Activated CD4-positive, alpha-beta T cell treated with anti-CD3 and anti-CD28 coated beads for 24 hours (primary cell): ENCODE measurements at regions not wholly inside any gene's neighbourhood (a gene's known extent, or its start where the extent isn't known, plus 50 kb on each side); places are given as distances from the start of the nearest gene placed in this dataset.
"Not testable (repeated sequence)": the region's sequence is repeated elsewhere in the genome, so short reads cannot be mapped to it uniquely, and the experiment has no call there.

ENCODE experiments used
- DNase-seq, 2 donors: peaks; one replicate each; pipeline ENCODE4 v3.0.0-alpha.2; 2020; ENCODE audit warnings: low read depth in 2 of 2

DNA sequence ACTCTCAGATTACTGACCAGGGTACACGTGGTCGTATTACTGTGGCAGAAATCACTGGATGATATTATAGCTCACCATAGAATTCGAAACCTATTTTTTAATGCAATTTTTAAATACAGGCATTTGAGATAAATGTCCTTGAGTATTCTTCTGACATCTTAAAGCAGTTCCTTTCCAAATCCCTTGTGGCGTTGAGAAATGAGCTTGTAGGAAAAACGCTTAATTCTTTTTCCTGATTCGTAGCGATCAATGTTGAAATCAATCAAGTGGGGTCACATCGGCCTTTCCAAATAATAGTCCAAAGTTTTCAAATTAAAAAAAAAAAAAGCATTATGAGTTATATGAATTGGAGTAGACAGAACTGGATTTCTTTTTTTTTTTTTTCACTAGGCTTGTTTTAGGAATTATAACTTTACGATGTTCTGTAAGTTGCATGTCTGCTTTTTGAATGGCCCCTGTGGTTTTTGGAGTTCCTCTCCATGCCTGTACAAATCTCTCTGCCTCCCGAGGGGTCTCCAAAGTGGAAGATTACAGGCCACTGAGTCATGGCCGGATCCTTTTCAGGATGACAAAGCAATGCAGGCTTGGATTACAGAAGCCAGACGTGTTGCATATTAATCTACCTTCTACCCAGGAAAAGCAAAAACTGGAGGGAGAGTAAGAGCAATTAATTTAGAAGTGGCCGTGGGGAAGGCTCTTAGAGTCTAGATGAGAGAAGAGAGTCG, 226.1 kb downstream of the SHOX start:
- no peak for DNase-seq

DNA sequence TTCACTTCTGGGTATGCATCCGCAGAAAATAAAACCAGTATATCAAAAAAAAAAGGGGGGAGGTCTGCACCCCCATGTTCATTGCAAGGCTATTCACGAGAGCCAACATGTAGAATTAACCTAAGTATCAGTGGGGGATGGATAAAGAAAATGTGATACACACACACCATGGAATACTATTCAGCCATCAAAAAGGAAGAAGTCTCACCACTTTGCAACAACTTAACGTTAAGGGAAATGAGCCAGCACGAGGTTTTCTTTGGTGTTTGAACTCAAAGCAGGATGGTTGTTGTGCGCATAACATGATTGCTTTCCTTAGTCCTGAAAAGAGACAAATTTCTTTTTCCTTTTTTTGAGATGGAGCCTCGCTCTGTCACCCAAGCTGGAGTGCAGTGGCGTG, 222.7 kb downstream of the SHOX start:
- DNase-seq, result no peak

DNA sequence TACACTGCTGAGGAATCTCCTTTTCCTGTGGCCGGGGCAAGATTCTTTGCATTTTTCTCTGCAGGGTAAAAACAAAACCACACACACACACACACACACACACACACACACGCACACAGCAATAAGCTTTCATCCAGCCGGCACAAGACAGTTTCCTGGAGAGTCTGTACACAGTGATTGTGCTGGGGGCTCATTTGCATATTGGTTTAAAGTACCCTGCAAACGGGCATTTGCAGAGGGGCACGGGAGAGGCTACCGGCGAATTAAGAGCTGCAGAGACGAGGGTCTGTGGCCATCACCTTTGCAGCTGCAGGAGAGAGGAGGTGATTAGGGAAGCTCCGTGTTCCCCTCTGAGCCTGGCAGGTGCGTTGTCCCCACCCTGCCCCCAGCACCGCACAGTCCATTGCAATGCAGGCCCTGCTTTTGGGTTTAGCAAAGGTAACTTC, 219.9 kb downstream of the SHOX start:
- DNase-seq, result no peak

DNA sequence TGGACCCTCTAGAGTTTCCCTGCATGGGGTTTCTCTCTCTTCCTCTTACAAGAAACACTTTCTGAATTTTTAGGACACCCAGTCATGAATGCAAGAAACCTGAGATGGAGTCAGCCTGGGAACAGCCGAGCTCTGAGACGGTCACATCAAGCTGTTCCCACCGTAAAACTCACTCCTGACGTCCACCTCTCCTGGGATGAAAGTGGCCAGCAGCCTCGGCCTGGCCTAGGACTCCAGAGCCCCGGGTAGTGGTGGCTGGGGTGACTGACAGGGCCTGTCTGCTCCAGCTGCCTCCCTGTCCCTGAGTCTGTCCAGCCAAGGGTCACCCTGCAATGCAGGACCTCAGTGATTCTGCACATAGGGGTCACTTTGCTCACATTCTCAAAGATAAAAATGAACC, 217.8 kb downstream of the SHOX start:
- no peak for DNase-seq

DNA sequence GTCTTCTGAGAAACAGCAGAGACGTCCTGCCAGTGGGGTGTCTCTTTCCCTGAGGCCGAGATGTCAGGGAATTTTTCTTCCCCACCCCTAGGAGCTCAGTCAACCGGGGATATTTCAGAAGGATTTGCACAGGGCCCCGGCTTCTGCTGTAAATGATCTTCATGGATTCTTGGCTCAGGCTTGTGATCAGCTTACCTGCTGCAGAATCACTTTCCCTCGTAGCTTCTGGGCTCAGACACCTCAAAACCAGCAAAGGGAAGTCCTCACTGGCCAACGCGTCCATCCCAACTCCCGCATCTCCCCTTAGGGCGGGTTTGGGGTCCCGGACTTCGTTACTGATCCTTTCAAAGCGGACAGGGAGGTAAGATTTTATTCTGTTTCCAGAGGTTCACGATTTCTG, 212.7 kb downstream of the SHOX start:
- DNase-seq, result no peak

DNA sequence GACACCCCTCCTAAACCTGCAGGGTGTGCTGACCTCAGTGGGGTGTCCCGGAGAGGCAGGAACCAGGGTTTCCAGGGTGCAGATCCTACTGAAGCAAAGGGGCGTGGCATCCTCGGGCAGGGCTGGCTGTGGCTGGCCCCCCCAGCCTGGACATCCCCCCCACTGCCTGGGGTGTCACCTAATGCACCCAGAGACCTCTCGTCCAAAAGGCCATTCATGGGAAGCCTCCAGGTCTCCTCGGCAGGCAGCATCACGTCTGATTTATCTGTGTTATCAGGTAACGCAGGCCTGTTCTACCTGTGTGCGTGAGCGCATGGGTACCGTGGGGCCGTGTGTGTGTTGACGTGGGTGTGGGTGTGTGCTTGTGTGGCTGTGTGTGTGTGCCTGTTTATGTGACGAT, 210.0 kb downstream of the SHOX start:
- DNase-seq, result no peak

DNA sequence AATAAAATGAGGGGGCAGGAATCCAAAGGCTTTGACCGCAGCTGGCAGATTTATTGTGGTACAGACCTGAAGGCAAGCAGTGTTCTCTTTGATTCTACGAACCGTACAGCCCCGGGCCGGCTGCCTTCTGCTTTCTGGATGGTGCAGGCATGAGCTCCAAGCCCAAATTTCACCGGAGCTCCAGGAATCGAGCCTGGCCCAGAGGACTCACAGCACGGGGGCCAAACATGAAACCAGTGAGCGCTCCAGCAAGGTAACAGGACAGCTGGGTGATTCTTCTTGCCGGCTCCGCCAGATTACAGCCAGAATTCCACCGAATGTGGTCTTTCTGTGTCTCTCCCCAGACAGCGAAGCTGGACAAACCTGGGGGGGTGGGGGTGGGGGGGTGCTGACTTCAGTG, 208.1 kb downstream of the SHOX start:
- not testable (repeated sequence) for DNase-seq

DNA sequence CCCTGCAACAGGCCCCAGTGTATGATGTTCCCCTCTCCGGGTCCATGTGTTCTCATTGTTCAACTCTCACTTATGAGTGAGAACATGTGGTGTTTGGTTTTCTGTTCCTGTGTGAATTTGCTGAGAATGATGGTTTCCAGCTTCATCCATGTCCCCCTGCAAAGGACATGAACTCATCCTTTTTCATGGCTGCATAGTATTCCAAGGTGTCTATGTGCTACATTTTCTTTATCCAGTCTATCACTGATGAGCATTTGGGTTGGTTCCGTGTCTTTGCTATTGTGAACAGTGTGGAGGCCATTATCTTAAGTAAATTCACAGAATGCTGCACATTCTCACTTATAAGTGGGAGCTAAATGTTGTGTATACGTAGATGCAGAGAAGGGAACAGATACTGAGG, 205.3 kb downstream of the SHOX start:
- DNase-seq, result not testable (repeated sequence)

DNA sequence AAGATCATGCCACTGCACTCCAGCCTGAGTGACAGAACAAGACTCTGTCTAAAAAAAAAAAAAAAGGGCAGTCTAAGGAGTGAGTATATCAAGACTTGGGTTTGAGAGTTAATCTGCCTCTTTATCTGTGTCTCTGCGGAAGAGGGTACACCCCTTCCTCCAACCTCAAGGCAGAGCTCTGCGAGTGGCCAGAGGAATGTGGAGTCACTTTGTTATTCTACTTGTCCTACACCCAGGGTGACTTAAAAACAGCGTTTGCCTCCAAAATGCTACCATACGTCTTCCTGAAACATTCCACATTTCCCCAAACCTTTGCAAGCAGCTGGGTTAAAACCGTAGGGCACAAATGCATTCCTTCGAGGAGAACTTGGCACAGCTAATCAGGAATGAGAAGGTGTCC, 199.9 kb downstream of the SHOX start:
- no peak for DNase-seq

DNA sequence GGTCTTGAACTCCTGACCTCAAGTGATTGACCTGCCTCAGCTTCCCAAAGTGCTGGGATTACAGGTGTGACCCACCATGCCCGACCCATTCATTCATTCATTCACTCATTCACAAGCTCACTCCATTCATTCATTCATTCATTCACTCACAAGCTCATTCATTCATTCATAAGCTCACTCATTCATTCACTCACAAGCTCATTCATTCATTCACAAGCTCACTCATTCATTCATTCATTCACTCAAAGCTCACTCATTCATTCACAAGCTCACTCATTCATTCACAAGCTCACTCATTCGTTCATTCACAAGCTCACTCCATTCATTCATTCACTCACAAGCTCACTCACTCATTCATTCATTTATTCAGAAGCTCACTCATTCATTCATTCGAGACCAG, 198.6 kb downstream of the SHOX start:
- no peak for DNase-seq

DNA sequence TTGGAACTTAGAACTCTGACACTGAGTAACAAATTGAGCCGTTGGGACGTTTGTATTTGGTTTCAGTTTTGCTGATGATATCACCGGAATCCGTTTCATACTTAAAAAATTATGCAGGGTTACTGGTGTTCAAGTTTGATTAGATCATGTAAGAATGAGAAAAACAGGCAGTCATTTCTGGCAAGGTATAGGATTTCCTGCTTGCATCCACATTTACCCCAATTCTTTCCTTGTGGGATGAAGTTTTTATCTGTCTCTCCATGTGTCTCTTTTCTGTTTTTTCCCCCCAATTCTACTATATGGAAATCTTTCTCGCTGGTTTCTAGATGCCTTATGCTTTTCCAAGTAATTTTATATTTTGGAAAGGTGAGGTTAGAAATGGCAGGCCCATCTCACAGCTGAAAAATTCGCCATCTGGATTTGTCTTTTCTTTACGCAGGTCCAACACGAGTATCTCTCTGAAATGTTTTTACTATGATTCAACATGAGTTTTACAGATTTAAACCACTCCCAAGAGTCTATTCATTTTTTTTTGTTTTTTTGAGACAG, 197.9 kb downstream of the SHOX start:
- DNase-seq, result no peak

DNA sequence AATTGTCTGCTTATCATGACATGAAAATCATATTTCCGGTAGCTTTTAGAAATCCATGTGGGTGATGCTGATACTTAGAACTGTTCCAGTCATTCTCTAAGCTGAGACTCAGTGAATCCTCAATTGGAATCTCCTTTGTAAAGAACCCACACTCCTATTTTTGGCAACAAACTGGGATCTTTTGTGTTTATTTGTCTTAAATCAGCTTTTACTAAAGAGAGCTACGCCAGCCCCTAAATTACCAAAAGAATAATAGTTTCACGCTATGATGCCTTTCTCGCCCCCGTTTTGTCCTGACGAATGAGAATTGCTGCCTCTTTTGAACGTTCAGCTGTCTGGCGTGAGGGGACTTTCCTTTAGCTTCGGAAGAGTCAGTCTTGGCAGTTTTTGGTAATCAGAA, 195.9 kb downstream of the SHOX start:
- no peak for DNase-seq

DNA sequence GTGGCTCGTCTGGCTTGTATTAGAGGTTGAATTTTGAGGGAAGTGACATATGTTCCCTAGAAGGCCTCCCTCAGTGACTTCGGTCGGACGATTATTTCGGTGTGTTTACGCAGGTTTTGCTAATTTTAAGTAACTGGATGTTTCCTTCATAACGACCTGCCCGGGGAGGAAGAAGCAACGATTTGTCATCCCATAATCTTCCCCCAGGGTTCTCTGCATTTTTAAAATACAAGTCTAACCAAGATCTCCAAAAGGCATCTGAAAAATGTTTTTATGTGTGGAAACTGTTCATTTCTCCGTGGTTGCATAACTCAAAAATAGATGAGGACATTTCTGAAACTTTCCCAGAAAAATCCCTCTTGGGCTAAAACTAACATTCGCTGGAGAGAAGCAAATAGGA, 195.4 kb downstream of the SHOX start:
- DNase-seq, result no peak

DNA sequence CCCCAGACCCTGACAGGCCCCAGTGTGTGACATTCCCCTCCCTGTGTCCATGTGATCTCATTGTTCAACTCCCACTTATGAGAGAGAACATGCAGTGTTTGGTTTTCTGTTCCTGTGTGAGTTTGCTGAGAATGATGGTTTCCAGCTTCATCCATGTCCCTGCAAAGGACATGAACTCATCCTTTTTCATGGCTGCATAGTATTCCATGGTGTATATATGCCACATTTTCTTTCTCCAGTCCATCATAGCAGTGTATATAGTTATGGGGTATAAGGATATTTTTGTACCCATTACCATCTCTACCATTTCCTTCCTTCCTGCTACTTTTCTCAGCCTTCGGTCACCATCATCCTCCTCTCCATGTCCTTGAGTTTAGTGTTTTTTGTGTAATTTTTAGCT, 192.5 kb downstream of the SHOX start:
- not testable (repeated sequence) for DNase-seq

DNA sequence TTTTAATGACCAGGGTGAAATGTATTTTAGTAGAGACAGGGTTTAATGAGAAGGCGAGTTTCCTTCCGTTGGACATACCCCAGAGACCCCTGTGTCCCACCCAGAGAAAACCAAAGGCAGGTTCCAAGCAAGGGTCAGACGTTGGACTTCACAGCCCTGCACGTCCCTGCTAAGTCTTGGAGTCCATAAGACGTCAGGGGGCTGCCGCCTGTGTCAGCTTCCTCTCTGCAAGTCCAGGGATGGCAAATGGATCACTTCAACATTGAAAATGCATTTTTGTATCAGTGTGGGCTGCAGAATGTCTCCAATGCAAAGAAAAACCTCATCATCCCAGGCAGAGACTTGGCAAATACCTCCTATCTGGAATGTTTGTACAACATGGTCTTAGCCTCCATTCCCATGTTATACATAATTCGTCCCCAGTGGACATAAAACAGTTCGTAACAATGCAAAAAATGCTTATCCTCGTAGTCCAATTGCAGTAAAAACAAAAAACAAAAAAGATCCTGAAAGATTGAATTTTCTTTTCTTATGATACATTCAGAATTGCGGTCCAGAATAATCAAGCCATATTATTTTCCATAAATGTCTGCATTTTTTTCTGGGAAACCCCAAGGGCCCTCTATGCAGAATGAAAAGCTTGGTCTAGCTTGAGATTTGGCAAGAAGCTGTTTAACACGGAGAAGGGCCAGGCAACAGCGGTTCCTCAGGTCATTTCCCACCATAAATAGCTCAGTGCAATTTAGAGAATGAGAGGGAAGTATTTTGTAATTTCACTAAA, 190.9 kb downstream of the SHOX start:
- DNase-seq, result no peak

DNA sequence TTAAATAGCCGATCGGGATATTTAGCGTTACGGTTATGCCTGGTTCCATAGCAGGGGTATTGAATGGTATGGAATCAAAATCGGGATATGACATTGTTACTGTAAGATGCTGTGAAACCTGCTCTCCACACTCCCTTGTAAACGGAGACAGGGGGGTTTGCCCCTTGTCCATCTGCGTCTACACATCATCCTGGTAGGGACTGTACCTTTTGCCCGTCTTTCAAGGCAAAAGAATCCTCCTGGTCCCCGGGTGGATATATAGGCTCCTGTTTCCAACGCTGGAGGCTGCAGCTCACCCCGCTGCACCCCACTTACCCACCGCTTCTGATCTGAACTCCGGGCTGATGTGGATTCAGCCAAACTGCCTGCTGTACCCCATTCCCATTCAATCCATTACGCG, 189.1 kb downstream of the SHOX start:
- no peak for DNase-seq

DNA sequence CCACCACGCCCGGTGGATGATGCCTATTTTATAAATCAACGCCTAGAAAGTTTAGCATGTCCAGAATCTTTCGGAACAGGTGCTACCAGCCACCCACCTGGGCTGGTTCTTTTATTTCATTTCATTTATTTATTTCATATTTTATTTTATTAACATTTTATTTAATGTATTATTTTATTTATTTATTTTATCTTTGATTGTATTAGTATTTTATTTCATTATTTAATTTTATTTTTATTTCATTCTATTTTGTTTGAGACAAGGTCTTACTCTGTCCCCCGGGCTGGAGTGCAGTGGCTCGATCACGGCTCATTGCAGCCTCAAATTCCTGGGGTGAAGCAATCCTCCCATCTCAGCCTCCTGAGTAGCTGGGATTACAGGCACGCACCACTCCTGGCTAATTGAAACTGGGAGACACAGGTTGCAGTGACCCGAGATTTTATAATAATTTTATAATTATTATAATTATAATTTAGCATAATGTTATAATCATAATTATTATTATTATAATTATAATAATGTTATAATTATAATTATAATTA, 187.2 kb downstream of the SHOX start:
- no peak for DNase-seq

DNA sequence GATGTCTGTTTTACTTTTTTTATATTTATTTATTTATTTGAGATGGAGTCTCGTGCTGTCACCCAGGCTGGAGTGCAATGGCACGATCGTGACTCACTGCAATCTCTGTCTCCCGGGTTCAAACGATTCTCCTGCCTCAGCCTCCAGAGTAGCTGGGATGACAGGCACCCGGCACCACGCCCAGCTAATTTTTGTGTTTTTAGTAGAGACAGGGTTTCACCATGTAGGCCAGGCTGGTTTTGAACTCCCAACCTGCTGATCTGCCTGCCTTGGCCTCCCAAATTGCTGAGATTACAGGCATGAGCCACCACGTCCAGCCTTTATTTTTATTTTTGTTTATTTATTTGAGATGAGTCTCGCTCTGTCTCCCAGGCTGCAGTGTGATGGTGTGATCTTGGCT, 186.6 kb downstream of the SHOX start:
- not testable (repeated sequence) for DNase-seq

DNA sequence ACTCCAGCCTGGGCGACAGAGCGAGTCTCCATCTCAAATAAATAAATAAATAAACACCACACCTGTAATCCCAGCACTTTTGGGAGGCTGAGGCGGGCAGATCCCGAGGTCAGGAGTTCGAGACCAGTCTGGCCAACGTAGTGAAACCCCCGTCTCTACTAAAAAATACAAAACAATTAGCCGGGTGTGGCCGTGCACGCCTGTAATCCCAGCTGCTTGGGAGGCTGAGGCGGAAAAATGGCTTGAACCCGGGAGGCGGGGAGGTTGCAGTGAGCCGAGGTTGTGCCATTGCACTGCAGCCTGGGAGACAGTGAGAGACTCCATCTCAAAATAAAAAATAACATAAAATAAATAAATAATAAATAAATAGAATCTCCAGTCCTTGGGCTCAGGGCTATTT, 185.8 kb downstream of the SHOX start:
- DNase-seq, result no peak

DNA sequence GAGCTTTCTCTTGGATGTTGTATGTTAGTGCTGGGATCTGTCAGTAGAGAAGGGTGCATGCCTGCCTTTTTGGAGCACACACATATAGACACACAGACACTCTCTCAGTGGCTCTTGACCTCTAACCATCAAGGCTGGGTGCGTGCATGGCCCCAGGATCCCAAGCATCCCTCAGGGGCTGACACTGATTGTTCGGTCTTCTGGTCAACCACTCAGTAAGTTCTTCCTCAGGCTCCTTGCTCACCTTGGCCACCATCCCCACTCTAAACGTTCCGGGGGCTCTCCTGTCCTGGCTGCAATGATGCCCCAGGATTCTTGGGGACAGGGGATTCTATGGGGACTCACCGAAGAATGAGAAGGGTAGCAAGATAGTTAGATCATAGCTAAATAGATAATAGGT, 179.6 kb downstream of the SHOX start:
- DNase-seq, result no peak

DNA sequence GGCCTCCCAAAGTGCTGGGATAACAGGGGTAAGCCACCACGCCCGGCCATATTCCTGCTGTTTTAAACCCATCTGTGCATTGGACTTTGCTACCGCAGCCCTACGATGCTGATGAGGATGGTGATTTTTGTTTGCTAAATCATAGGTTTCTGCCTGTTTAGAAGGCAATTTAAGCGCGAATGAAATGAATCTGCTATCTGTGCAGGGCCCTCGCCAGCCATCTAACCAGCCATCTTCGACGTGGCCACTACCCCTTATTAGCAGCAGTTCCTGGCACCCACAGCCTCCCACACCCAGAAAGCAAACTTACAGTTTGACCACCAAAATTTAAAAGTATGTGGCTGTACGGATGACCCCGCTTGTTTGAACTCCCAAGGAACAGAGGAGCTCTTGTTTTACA, 178.5 kb downstream of the SHOX start:
- no peak for DNase-seq

DNA sequence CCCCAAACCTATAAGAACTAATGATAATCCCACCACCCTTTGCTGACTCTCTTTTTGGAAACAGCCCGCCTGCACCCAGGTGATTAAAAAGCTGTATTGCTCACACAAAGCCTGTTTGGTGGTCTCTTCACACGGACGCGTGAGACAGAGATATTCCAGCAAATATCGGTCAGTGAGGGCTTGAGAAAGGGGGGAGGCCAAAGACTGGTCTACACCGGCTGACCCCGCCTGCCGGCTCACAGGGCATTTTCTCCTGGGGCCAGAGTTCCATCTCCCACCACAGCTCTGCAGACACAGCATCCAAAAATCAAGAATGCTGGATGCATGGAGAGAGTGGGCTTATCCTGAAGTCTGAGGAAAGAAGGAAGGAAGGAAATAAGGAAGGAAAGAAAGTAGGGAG, 176.0 kb downstream of the SHOX start:
- DNase-seq, result no peak

DNA sequence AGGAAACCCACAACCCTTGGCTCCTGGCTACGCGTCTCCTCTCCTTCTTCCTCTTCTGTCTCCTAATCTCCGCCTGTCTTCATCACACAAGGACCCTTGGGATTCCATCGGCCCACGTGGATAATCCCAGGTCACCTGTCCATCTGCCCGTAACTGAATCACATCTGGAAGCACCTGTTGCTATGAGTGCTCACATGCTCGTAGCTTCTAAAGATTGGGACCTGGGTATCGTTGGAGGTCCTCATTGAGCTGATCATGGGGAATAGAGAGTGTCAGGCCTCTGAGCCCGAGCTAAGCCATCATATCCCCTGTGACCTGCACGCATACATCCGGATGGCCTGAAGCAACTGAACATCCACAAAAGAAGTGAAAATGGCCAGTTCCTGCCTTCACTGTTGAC, 175.4 kb downstream of the SHOX start:
- no peak for DNase-seq
